ENCODE measurements at regions not wholly inside any gene's neighbourhood (a gene's known extent, or its start where the extent isn't known, plus 50 kb on each side); places are given as distances from the start of the nearest gene placed in this dataset.

- CTCF ChIA-PET, result no interaction called here
- intact Hi-C loops (cut with micrococcal nuclease), result no loop called here
- no peaks in the 10 kb centered on the region for H3K27me3 Mint-ChIP-seq (ENCODE audit: low read depth)
Observed at GRCh38 chr11:11070976-11071375, 213.1 kb upstream of the ZBED5 start.

GRCh38 chr11:11069841-11070835 is 212.3 kb upstream of the ZBED5 start:
- intact Hi-C loops (cut with micrococcal nuclease), result no loop called here
- no peaks in the 10 kb centered on the region for H3K9me3 Mint-ChIP-seq
- no peaks in the 10 kb centered on the region for H3K36me3 Mint-ChIP-seq (ENCODE audit: low read depth)
- CTCF ChIA-PET, result interaction anchor here (0.6 to 1.1 kb wide), 2 partner anchors 9 to 31 kb away, joined by 3 to 4 read pairs; no protein-coding TSS in a partner anchor
- H3K4me1 Mint-ChIP-seq (ENCODE audit: low read depth), result no peaks in the 10 kb centered on the region
- no peaks in the 10 kb centered on the region for H3K27me3 Mint-ChIP-seq (ENCODE audit: low read depth)
- no peak for DNase-seq
- H3K27ac Mint-ChIP-seq, result no peak overlapping the region
- H3K4me3 Mint-ChIP-seq, result no peak overlapping the region

More at GRCh38 chr11:11070976-11071375, 213.1 kb upstream of the ZBED5 start:
- no peak for DNase-seq
- Mint-ChIP-seq H3K36me3 (ENCODE audit: low read depth) (no peaks in the 10 kb centered on the region), H3K4me1 (ENCODE audit: low read depth) (peaks cover 3% of the 10 kb centered on the region), H3K9me3 (no peaks in the 10 kb centered on the region), H3K4me3 (no peak overlapping the region), H3K27ac (no peak overlapping the region)

GRCh38 chr11:11068113-11068512 is 210.3 kb upstream of the ZBED5 start:
- H3K4me3 Mint-ChIP-seq, result no peak overlapping the region
- CTCF ChIA-PET, result interaction anchor here (0.6 to 1.4 kb wide), 2 partner anchors 40 to 278 kb away, joined by 3 read pairs; no protein-coding TSS in a partner anchor
- H3K27ac Mint-ChIP-seq, result no peak overlapping the region
- H3K36me3 Mint-ChIP-seq (ENCODE audit: low read depth), result no peaks in the 10 kb centered on the region
- DNase-seq, result no peak
- intact Hi-C loops (cut with micrococcal nuclease), result no loop called here
- H3K9me3 Mint-ChIP-seq, result no peaks in the 10 kb centered on the region
- H3K27me3 Mint-ChIP-seq (ENCODE audit: low read depth), result no peaks in the 10 kb centered on the region
- no peaks in the 10 kb centered on the region for H3K4me1 Mint-ChIP-seq (ENCODE audit: low read depth)

GRCh38 chr11:11065396-11065795 is 207.5 kb upstream of the ZBED5 start:
- Mint-ChIP-seq H3K4me1 (ENCODE audit: low read depth) (no peaks in the 10 kb centered on the region), H3K27ac (no peak overlapping the region), H3K36me3 (ENCODE audit: low read depth) (no peaks in the 10 kb centered on the region), H3K9me3 (no peaks in the 10 kb centered on the region), H3K4me3 (no peak overlapping the region), H3K27me3 (ENCODE audit: low read depth) (no peaks in the 10 kb centered on the region)
- intact Hi-C loops (cut with micrococcal nuclease), result no loop called here
- CTCF ChIA-PET, result no interaction called here
- no peak for DNase-seq

GRCh38 chr11:11057472-11057854 is 199.6 kb upstream of the ZBED5 start:
- peaks cover 25% of the 10 kb centered on the region for H3K9me3 Mint-ChIP-seq
- intact Hi-C loops (cut with micrococcal nuclease), result no loop called here
- H3K4me3 Mint-ChIP-seq, result no peak overlapping the region
- H3K36me3 Mint-ChIP-seq (ENCODE audit: low read depth), result peaks cover 9% of the 10 kb centered on the region
- no peak for DNase-seq
- H3K27me3 Mint-ChIP-seq (ENCODE audit: low read depth), result no peaks in the 10 kb centered on the region
- H3K27ac Mint-ChIP-seq, result no peak overlapping the region
- CTCF ChIA-PET, result no interaction called here
- H3K4me1 Mint-ChIP-seq (ENCODE audit: low read depth), result no peaks in the 10 kb centered on the region

- DNase-seq, result no peak
- peaks cover 9% of the 10 kb centered on the region for H3K36me3 Mint-ChIP-seq (ENCODE audit: low read depth)
- no peak overlapping the region for H3K27ac Mint-ChIP-seq
- H3K27me3 Mint-ChIP-seq (ENCODE audit: low read depth), result no peaks in the 10 kb centered on the region
- intact Hi-C loops (cut with micrococcal nuclease), result no loop called here
- H3K4me1 Mint-ChIP-seq (ENCODE audit: low read depth), result no peaks in the 10 kb centered on the region
- peaks cover 25% of the 10 kb centered on the region for H3K9me3 Mint-ChIP-seq
- CTCF ChIA-PET, result no interaction called here
- H3K4me3 Mint-ChIP-seq, result no peak overlapping the region
Observed at GRCh38 chr11:11056749-11057471, 199.1 kb upstream of the ZBED5 start.

- CTCF ChIA-PET, result no interaction called here
- intact Hi-C loops (cut with micrococcal nuclease), result no loop called here
- Mint-ChIP-seq H3K9me3 (peaks cover 25% of the 10 kb centered on the region), H3K4me1 (ENCODE audit: low read depth) (no peaks in the 10 kb centered on the region), H3K27me3 (ENCODE audit: low read depth) (no peaks in the 10 kb centered on the region), H3K27ac (no peak overlapping the region), H3K36me3 (ENCODE audit: low read depth) (peaks cover 9% of the 10 kb centered on the region), H3K4me3 (no peak overlapping the region)
- no peak for DNase-seq
Observed at GRCh38 chr11:11056316-11056715, 198.5 kb upstream of the ZBED5 start.

GRCh38 chr11:11047851-11048610 is 190.2 kb upstream of the ZBED5 start:
- no peak overlapping the region for H3K4me3 Mint-ChIP-seq
- H3K36me3 Mint-ChIP-seq (ENCODE audit: low read depth), result no peaks in the 10 kb centered on the region
- no peak overlapping the region for H3K27ac Mint-ChIP-seq
- no peaks in the 10 kb centered on the region for H3K27me3 Mint-ChIP-seq (ENCODE audit: low read depth)
- no peaks in the 10 kb centered on the region for H3K9me3 Mint-ChIP-seq
- no peaks in the 10 kb centered on the region for H3K4me1 Mint-ChIP-seq (ENCODE audit: low read depth)
- CTCF ChIA-PET, result interaction anchor here (0.8 kb wide), 1 partner anchor 351 kb away, joined by 3 read pairs; no protein-coding TSS in a partner anchor
- intact Hi-C loops (cut with micrococcal nuclease), result no loop called here
- DNase-seq, result no peak

GRCh38 chr11:11046781-11047180 is 188.9 kb upstream of the ZBED5 start:
- Mint-ChIP-seq H3K27ac (no peak overlapping the region), H3K4me3 (no peak overlapping the region), H3K4me1 (ENCODE audit: low read depth) (no peaks in the 10 kb centered on the region), H3K36me3 (ENCODE audit: low read depth) (no peaks in the 10 kb centered on the region), H3K27me3 (ENCODE audit: low read depth) (no peaks in the 10 kb centered on the region), H3K9me3 (no peaks in the 10 kb centered on the region)
- DNase-seq, result no peak
- intact Hi-C loops (cut with micrococcal nuclease), result no loop called here
- CTCF ChIA-PET, result no interaction called here

GRCh38 chr11:11045156-11045930 is 187.5 kb upstream of the ZBED5 start:
- H3K4me3 Mint-ChIP-seq, result no peak overlapping the region
- no peaks in the 10 kb centered on the region for H3K27me3 Mint-ChIP-seq (ENCODE audit: low read depth)
- no peaks in the 10 kb centered on the region for H3K9me3 Mint-ChIP-seq
- CTCF ChIA-PET, result interaction anchor here (1.0 kb wide), 1 partner anchor 9 kb away, joined by 4 read pairs; no protein-coding TSS in a partner anchor
- H3K4me1 Mint-ChIP-seq (ENCODE audit: low read depth), result no peaks in the 10 kb centered on the region
- intact Hi-C loops (cut with micrococcal nuclease), result no loop called here
- H3K27ac Mint-ChIP-seq, result no peak overlapping the region
- H3K36me3 Mint-ChIP-seq (ENCODE audit: low read depth), result no peaks in the 10 kb centered on the region
- DNase-seq, result no peak

- H3K9me3 Mint-ChIP-seq, result no peaks in the 10 kb centered on the region
- intact Hi-C loops (cut with micrococcal nuclease), result no loop called here
- CTCF ChIA-PET, result no interaction called here
- no peaks in the 10 kb centered on the region for H3K27me3 Mint-ChIP-seq (ENCODE audit: low read depth)
- H3K4me3 Mint-ChIP-seq, result no peak overlapping the region
- H3K27ac Mint-ChIP-seq, result no peak overlapping the region
- DNase-seq, result no peak
- no peaks in the 10 kb centered on the region for H3K36me3 Mint-ChIP-seq (ENCODE audit: low read depth)
- no peaks in the 10 kb centered on the region for H3K4me1 Mint-ChIP-seq (ENCODE audit: low read depth)
Observed at GRCh38 chr11:11044137-11044855, 186.4 kb upstream of the ZBED5 start.

Data from activated naive CD4-positive, alpha-beta T cell treated with anti-CD3 and anti-CD28 coated beads for 36 hours (primary cell).